Mesothelial cell of epicardium (in vitro differentiated cells): ENCODE measurements at regions not wholly inside any gene's neighbourhood (a gene's known extent, or its start where the extent isn't known, plus 50 kb on each side); places are given as distances from the start of the nearest gene placed in this dataset.

Source experiments
- DNase-seq, 2 experiments: peaks; one replicate each; pipeline ENCODE4 v3.0.0; 2021; ENCODE audit warnings: low spot score in 2 of 2; ENCODE audit not compliant: unreplicated experiment in 2 of 2
- H3K27ac Mint-ChIP-seq: 2 replicates; pipeline ENCODE4 v1.8.0; 2021; ENCODE audit warnings: mixed read lengths
- H3K27me3 Mint-ChIP-seq: 2 replicates; pipeline ENCODE4 v1.8.0; 2021; ENCODE audit warnings: low read depth, mixed read lengths
- H3K36me3 Mint-ChIP-seq: 2 replicates; pipeline ENCODE4 v1.8.0; 2021; ENCODE audit warnings: mixed read lengths
- H3K4me1 Mint-ChIP-seq: 2 replicates; pipeline ENCODE4 v1.8.0; 2021; ENCODE audit warnings: mixed read lengths
- H3K4me3 Mint-ChIP-seq: 2 replicates; pipeline ENCODE4 v1.8.0; 2021; ENCODE audit warnings: mild to moderate bottlenecking, moderate library complexity, mixed read lengths
- H3K9me3 Mint-ChIP-seq: 2 replicates; pipeline ENCODE4 v1.8.0; 2021; ENCODE audit warnings: mixed read lengths
- CTCF ChIP-seq: fragments of 200-600 bp; sonication (generic); IDR thresholded peaks from one replicate; pipeline ENCODE4 v1.5.0; 2021; ENCODE audit warnings: antibody characterized with exemption; ENCODE audit not compliant: unreplicated experiment

- H3K4me3 Mint-ChIP-seq = no peak overlapping the region
- peaks cover 4% of the 10 kb centered on the region for H3K36me3 Mint-ChIP-seq
- TF ChIP-seq CTCF = no peak
- H3K4me1 Mint-ChIP-seq = no peaks in the 10 kb centered on the region
- H3K27ac Mint-ChIP-seq = no peak overlapping the region
- DNase-seq = no peak
- H3K27me3 Mint-ChIP-seq = no peaks in the 10 kb centered on the region
- H3K9me3 Mint-ChIP-seq = peaks cover 34% of the 10 kb centered on the region
These were observed 987.0 kb downstream of the NTRK3 start for GRCh38 chr15:87269566-87269965.

- TF ChIP-seq CTCF = no peak
- no peak overlapping the region for H3K27ac Mint-ChIP-seq
These were observed 987.9 kb downstream of the NTRK3 start for GRCh38 chr15:87268675-87269074.

GRCh38 chr15:87267798-87268197 lies 988.7 kb downstream of the NTRK3 start:
- no peak overlapping the region for H3K4me3 Mint-ChIP-seq
- H3K36me3 Mint-ChIP-seq = no peaks in the 10 kb centered on the region
- DNase-seq = no peak
- no peaks in the 10 kb centered on the region for H3K27me3 Mint-ChIP-seq
- peaks cover 27% of the 10 kb centered on the region for H3K9me3 Mint-ChIP-seq
- H3K27ac Mint-ChIP-seq = no peak overlapping the region
- TF ChIP-seq CTCF = no peak
- H3K4me1 Mint-ChIP-seq = no peaks in the 10 kb centered on the region

More at GRCh38 chr15:87268675-87269074, 987.9 kb downstream of the NTRK3 start:
- Mint-ChIP-seq H3K4me3 (no peak overlapping the region), H3K4me1 (no peaks in the 10 kb centered on the region), H3K9me3 (peaks cover 32% of the 10 kb centered on the region), H3K27me3 (no peaks in the 10 kb centered on the region), H3K36me3 (peaks cover 4% of the 10 kb centered on the region)
- no peak for DNase-seq

- Mint-ChIP-seq H3K27ac (no peak overlapping the region), H3K36me3 (no peaks in the 10 kb centered on the region), H3K4me3 (no peak overlapping the region), H3K27me3 (no peaks in the 10 kb centered on the region), H3K9me3 (peaks cover 16% of the 10 kb centered on the region), H3K4me1 (no peaks in the 10 kb centered on the region)
- DNase-seq = no peak
- no peak for TF ChIP-seq CTCF
These were observed 992.7 kb downstream of the NTRK3 start for GRCh38 chr15:87263871-87264270.

- no peak for DNase-seq
- no peaks in the 10 kb centered on the region for H3K4me1 Mint-ChIP-seq
- peaks cover 22% of the 10 kb centered on the region for H3K9me3 Mint-ChIP-seq
- H3K4me3 Mint-ChIP-seq = no peak overlapping the region
- no peak for TF ChIP-seq CTCF
- no peaks in the 10 kb centered on the region for H3K27me3 Mint-ChIP-seq
- H3K27ac Mint-ChIP-seq = no peak overlapping the region
- H3K36me3 Mint-ChIP-seq = no peaks in the 10 kb centered on the region
These were observed 993.2 kb downstream of the NTRK3 start for GRCh38 chr15:87263296-87263695.

DNA sequence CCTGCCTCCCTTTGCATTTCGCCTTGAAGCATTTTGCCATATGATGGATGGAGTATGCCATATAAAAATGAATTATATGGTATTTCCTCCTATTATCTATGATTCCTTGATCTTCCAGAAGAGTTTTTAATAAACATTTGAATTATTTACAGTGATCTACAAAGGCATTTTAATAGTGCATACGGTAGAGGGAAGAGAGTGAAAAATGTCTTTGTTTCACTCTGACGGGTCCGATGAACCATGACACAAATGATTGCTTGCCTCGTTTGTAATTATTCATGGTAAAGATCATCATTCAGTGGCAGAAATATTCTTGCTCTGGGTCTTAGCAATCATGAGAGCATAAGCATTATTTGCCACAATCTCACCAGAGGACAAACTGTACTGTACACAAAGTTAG lies 1010.9 kb downstream of the NTRK3 start:
- no peak overlapping the region for H3K4me3 Mint-ChIP-seq
- no peaks in the 10 kb centered on the region for H3K36me3 Mint-ChIP-seq
- peaks cover 4% of the 10 kb centered on the region for H3K9me3 Mint-ChIP-seq
- H3K4me1 Mint-ChIP-seq = peaks cover 33% of the 10 kb centered on the region
- TF ChIP-seq CTCF = no peak
- no peak for DNase-seq
- H3K27me3 Mint-ChIP-seq = peaks cover 8% of the 10 kb centered on the region
- H3K27ac Mint-ChIP-seq = peak overlapping the region; percentile 11
